ENCODE measurements at regions not wholly inside any gene's neighbourhood (a gene's known extent, or its start where the extent isn't known, plus 50 kb on each side); places are given as distances from the start of the nearest gene placed in this dataset.

DNA sequence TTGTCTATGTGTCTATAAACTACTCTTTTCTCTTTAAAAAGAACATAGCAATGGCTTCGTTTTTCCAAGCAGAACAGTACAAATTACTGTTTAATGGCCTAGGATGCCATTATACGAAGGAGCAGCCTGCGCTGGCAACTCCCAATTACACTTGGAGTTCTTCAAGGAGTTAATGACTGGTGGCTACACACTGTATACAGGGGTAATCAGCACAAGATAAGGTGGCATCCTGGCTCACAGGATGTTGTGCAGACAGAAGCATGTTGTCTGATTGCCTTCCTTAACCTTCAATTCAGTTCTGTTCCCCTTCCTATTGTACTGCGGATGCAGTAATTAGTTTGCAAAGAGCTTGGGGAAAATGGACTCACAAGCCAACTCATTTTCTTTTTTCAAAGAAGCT, 250.7 kb upstream of the ROBO2 start:
- TF ChIP-seq, protein P1, sequence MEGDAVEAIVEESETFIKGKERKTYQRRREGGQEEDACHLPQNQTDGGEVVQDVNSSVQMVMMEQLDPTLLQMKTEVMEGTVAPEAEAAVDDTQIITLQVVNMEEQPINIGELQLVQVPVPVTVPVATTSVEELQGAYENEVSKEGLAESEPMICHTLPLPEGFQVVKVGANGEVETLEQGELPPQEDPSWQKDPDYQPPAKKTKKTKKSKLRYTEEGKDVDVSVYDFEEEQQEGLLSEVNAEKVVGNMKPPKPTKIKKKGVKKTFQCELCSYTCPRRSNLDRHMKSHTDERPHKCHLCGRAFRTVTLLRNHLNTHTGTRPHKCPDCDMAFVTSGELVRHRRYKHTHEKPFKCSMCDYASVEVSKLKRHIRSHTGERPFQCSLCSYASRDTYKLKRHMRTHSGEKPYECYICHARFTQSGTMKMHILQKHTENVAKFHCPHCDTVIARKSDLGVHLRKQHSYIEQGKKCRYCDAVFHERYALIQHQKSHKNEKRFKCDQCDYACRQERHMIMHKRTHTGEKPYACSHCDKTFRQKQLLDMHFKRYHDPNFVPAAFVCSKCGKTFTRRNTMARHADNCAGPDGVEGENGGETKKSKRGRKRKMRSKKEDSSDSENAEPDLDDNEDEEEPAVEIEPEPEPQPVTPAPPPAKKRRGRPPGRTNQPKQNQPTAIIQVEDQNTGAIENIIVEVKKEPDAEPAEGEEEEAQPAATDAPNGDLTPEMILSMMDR (conservative IDR thresholded peaks at IDR 0.05; ENCODE audit: low read depth, low read length): no peak
- TF ChIP-seq EZH2 (IDR thresholded peaks at IDR 0.05; ENCODE audit: low read length, unreplicated experiment): no peak
